ENCODE measurements at regions not wholly inside any gene's neighbourhood (a gene's known extent, or its start where the extent isn't known, plus 50 kb on each side); places are given as distances from the start of the nearest gene placed in this dataset.
"Not testable (repeated sequence)": the region's sequence is repeated elsewhere in the genome, so short reads cannot be mapped to it uniquely, and the experiment has no call there.

DNA sequence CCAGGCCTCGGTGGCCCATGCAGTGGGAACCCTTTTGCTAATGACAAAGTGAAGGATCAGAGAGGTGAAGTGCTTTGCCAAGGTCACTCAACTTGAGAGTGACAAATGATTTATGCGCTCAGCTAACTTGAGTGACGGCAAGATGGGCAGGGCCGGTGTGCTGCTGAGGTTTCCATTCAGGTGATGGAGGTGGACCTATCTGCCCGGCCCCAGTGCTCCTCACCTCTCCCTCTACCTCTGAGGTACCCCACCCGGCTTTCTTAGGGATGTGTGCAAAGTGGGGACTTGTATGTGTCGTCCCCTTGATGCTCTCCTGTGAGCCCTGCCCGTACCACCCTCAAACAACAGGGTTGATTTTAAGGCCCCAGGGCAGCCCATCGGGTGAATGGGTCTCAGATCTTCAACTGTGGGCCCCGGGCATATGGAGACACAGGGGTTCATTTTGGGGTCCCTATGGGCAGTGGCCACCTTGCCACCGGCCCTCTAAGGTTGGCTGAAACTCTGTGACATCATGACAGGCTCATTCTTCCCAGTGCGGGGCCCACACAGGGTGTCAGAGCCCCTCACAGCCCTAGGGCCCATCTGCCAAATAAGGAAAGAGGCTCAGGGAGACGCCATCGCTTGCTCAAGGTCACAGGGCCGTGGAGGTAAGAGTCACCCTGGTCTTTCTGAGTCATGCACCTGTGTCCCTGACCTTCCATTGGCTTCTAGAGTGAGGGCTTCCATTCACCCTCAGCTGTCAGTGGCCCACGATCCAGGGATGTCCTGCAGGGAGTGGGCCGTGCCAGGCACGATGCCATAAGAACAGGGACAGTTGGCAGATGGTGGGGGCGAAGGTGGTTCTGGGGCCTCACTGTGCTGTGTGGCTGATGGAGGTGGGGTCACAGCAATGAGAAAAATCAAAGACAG, 170.6 kb upstream of the MVB12B start:
- DNase-seq = no peak

GRCh38 chr9:126156898-126157297, 169.7 kb upstream of the MVB12B start:
- DNase-seq = no peak

DNA sequence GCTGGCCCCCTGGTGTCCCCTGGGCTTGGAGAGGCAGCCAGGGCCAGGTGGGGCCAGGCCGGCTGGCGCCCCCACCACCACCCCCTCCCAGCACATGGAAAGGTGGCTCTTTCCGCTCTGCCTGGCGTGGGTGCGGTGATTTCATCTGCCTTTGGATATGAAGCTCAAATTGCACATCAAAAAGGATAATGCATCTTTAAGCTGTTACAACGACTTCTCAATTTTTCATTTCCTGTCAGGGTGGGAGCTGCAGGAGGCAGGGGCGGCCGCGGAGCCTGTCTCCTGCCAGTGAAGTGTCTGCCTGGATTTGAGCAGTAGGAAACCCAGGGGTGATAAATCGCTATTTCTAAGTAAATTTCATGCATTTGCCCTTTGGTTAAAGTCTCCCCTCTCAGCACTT, 169.2 kb upstream of the MVB12B start:
- DNase-seq = no peak

GRCh38 chr9:126157826-126158587, 168.6 kb upstream of the MVB12B start:
- DNase-seq = no peak

DNA sequence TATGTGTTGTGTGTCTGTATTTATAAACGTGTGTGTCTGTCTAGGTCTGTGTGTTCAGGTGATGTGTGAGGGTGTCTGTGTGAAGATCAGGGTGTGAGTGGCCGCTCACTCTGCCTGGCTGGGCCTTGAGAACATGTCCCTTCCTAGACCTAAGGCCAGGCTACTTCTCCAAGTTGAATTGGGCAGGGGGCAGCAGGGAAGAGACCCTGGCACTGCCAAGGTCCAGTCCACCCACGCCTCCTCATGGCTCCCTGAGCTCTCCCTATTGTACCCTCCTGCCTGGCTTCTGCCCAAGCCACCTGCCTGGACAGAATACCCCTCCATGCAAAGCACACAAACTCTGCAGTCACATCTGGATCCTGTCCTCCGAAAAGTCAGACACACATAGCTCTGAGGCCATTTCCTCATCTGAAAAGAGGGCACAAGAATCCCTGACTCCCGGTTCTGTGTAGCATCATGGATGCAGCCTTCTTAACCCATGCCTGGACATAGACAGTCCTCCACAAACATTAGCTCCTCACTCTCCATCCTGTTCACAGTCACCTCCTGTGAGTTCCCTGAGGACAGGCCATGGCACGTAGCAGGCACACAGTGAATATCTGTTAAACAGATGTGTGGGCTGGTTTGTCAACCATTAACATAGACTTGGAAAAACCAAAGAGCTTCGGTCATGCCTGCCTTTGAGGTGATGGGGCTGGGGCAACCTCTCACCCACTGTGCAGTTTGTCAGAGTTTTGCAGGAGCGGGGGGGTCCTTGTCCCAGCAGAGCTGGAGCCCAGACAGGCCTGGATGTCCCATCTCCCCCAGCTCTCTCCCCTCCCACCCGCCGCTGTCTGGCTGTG, 167.8 kb upstream of the MVB12B start:
- DNase-seq = no peak

GRCh38 chr9:126159430-126160060, 167.1 kb upstream of the MVB12B start:
- DNase-seq = no peak

DNA sequence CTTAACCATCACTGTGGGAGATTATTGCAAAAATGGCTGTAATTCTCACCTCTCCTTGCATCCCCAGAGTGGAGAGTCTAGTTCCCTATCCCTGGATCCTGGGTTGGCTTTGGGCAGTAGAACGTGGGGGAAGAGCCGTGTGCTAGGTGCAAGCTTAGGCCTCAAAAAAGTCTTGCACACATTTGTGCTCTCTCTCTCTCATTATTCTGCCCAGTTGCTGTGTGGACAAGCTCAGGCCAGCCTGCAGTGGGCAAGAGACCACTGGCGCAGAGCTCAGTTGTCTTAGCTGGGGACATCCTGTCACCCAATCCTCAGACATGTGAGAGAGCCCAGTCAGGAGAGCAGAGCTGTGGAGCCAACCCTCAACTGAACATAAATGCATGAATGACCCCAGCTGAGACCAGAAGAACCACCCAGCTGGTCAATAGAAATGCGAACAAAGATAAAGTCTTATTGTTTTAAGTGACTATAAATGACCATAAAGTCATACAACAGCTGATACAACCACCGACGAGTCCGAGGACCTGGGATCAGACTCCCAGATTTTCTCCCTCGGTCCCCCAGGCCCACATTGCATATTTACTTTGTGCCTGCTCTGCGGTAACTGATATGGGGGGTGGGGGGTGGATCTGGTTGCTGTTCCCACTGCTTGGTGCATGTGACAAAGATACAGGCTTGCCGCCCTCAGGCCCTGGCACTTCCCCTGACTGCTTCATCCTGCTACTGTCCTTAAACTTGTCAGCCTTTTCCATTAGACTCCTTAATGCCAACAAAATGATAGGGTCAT, 166.4 kb upstream of the MVB12B start:
- DNase-seq = no peak

GRCh38 chr9:126160854-126161329, 165.7 kb upstream of the MVB12B start:
- no peak for DNase-seq

DNA sequence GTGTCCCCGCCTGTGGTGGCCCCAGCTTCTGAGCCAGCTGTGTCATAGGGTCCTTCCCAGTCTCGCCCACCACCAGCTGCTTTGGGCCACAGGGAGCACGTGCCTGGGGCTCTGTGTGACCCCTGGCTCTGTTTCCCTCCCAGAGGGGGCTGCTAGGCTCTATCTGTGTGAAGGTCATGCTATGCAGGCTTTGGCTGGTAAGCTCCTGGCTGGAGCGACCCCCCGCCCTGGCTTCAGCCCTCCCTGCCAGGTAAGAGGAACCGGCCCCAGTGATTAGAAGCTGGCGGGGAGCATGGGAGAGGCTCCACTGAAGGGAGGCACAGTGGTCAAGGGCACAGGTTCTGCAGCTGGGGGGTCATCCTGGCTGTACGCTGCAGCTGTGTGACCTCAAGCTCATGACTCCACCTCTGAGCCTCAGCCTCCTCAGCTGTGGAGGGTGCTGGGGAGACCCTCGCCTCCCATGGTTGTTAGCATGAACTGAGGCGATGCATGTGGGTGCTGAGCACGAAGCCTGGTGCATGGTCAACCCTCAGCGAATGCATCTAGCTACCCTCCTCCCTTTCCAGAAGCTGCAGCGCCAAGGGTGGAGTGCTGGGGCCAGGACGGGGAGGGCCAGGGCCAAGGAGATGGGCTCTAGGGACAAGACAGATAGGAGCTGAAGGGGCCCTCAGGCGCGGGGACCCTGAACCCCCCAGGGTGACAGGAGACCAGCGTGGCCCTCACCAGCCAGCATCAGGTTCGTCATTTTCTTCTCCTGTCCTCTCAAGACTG, 163.8 kb upstream of the MVB12B start:
- no peak for DNase-seq

DNA sequence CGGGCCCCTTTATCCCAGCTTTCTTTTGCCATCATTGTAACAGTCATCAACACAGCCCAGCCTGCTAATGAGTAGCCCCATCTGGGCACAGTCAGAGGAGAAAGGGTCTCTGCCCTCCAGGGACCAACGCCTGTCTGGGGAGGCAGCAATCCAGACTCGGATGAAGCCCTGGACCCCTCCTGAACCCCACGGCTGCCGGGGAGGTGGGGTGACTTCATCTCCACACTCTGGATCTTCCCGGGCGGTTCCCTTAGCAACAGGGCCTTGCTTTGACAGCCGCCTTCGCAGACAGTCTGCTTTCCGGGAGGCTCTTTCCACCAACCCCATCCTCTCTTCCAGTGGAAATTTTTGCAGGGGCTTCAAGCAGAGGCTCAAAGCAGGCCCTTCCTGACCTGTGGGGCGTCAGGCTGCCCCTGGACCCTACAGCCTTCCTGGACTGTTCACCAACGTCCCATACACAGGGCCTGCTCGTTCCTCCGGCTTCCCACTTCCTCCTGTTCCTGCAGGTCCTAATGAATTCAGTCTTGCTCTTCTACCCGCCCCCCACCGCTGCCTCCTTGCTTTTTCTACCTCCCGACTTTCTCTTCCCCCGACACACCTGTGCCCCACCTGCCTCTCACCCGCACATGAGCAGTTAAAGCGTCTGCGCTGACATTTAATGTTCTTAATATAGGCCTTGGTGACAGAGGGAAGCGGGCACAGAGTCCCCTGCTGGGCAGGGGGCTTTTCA, 161.7 kb upstream of the MVB12B start:
- DNase-seq = no peak

GRCh38 chr9:126165755-126166154, 160.9 kb upstream of the MVB12B start:
- no peak for DNase-seq

GRCh38 chr9:126166291-126166690, 160.3 kb upstream of the MVB12B start:
- no peak for DNase-seq

DNA sequence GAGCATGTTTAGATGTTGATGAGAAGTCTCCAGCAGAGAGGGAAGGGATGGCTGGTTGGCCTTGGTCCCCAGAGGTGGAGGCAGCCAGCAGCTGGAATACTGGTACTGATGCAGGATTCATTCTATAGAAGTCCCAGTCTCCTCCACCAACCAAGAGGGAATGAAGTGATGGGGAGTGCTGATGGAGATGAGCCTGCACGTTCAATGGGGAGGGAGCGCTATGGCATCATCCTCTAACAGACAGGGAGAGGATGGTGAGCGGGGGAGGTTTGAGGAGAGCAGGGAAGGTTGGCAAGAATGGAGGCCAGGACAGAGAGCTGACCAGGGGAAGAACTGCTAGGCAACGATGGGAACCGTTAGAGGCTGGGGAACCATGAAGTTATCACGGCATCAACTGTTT, 159.8 kb upstream of the MVB12B start:
- no peak for DNase-seq

- DNase-seq = no peak
Observed at GRCh38 chr9:126169736-126170135, 156.9 kb upstream of the MVB12B start.

- no peak for DNase-seq
Observed at GRCh38 chr9:126170286-126170823, 156.3 kb upstream of the MVB12B start.

DNA sequence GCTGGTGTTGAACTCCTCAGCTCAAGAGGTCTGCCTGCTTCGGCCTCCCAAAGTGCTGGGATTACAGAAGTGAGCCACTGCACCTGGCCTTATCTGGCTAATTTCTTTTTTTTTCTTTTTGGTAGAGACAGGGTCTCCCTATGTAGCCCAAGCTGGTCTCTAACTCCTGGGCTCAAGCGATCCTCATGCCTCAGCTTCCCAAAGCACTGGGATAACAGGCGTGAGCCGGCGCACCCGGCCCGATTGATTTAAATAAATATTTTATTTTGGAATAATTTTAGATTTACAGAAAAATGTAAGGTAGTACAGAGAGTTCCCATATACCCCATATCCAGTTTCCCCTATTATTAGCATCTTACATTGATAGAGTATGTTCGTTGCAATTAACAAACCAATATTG, 155.0 kb upstream of the MVB12B start:
- DNase-seq = no peak

- no peak for DNase-seq
Observed at GRCh38 chr9:126173401-126173800, 153.2 kb upstream of the MVB12B start.

GRCh38 chr9:126173929-126174328, 152.7 kb upstream of the MVB12B start:
- DNase-seq = no peak

DNA sequence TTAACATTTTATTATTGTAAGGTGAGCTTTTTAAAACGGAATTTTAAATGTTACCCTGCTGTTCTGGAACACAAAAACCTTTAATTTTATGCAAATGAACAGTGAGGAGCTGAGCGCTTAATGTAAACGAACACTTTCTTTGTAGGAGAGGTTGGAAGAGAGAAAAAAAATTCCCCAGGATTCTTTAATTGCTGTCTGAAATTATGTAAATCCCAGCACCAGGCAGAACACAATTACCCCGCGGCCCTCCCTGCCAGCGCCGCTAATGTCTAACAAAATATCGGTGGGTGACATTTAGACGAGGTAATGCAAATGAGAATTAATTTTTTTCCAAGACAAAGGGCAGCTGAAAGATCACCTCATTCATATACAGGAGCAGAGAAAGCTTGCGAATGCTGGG, 143.4 kb upstream of the MVB12B start:
- DNase-seq = no peak

- DNase-seq = not testable (repeated sequence)
Observed at GRCh38 chr9:126190994-126191393, 135.6 kb upstream of the MVB12B start.

Measured in OCI-M1 (cell line).